RWPE1 (cell line): ENCODE measurements at regions not wholly inside any gene's neighbourhood (a gene's known extent, or its start where the extent isn't known, plus 50 kb on each side); places are given as distances from the start of the nearest gene placed in this dataset.
"Not testable (repeated sequence)": the region's sequence is repeated elsewhere in the genome, so short reads cannot be mapped to it uniquely, and the experiment has no call there.

Experiments used
- CTCF ChIA-PET: fragments of 350-600 bp; sonication (Branson Sonifier 250); formaldehyde crosslinking; extraction: SDS; loops from one replicate; lab custom pipeline; 2021; lab: Yijun Ruan, JAX
- POLR2A ChIA-PET: fragments of 400-600 bp; formaldehyde crosslinking; extraction: SDS; loops from one replicate; lab custom pipeline; 2020; ENCODE audit warnings: antibody characterized with exemption; ENCODE audit not compliant: low non-redundant PET; lab: Yijun Ruan, JAX
- DNase-seq: peaks from one replicate; pipeline ENCODE4 v3.0.0; 2012; ENCODE audit warnings: low spot score
- H3K27ac ChIP-seq: fragments of 450-650 bp; 2 replicates; pipeline ENCODE4 v1.5.1; 2017
- CTCF ChIP-seq: fragments of 450-650 bp; conservative IDR thresholded peaks from 2 replicates; pipeline ENCODE4 v1.5.1; 2017; ENCODE audit warnings: low read depth, mild to moderate bottlenecking

GRCh38 chr16:29320274-29320999, 86.1 kb downstream of the NPIPB11 start:
- CTCF ChIA-PET = interaction anchor here (0.5 kb wide), 1 partner anchor 22 kb away, joined by 3 read pairs; no protein-coding TSS in a partner anchor
- POLR2A ChIA-PET = no interaction called here
- TF ChIP-seq CTCF = no peak
- no peak for DNase-seq
- no peak overlapping the region for H3K27ac ChIP-seq

- TF ChIP-seq CTCF = no peak
- no peak for DNase-seq
- POLR2A ChIA-PET = no interaction called here
- H3K27ac ChIP-seq = no peak overlapping the region
- CTCF ChIA-PET = no interaction called here
Observed at GRCh38 chr16:29319726-29320125, 86.8 kb downstream of the NPIPB11 start.

- DNase-seq, CTCF ChIA-PET, POLR2A ChIA-PET: not testable (repeated sequence)
- peak overlapping the region; percentile 31; the same call in 1 of the 2 replicates for H3K27ac ChIP-seq
Observed at GRCh38 chr16:29318561-29318968, 87.9 kb downstream of the NPIPB11 start.

- H3K27ac ChIP-seq = no peak overlapping the region
- no peak for TF ChIP-seq CTCF
- DNase-seq = no peak
- ChIA-PET POLR2A (no interaction called here), CTCF (no interaction called here)
Observed at GRCh38 chr16:29318037-29318436, 88.5 kb downstream of the NPIPB11 start.

GRCh38 chr16:29317269-29317668, 89.2 kb downstream of the NPIPB11 start:
- CTCF ChIA-PET = no interaction called here
- POLR2A ChIA-PET = no interaction called here
- no peak for TF ChIP-seq CTCF
- H3K27ac ChIP-seq = no peak overlapping the region
- DNase-seq = no peak

- no peak for DNase-seq
- CTCF ChIA-PET = no interaction called here
- H3K27ac ChIP-seq = no peak overlapping the region
- POLR2A ChIA-PET = no interaction called here
- TF ChIP-seq CTCF = no peak
Observed at GRCh38 chr16:29316761-29317183, 89.7 kb downstream of the NPIPB11 start.

GRCh38 chr16:29315916-29316517, 90.5 kb downstream of the NPIPB11 start:
- ChIA-PET CTCF (no interaction called here), POLR2A (no interaction called here)

More at GRCh38 chr16:29315916-29316517, 90.5 kb downstream of the NPIPB11 start:
- no peak overlapping the region for H3K27ac ChIP-seq
- DNase-seq = no peak
- no peak; the same call in 1 of the 2 replicates for TF ChIP-seq CTCF
